PC-3 (cell line): ENCODE measurements at regions not wholly inside any gene's neighbourhood (a gene's known extent, or its start where the extent isn't known, plus 50 kb on each side); places are given as distances from the start of the nearest gene placed in this dataset.

Source experiments
- EZH2 ChIP-seq: fragments of 300-600 bp; sonication (generic); IDR thresholded peaks from one replicate; pipeline ENCODE4 v1.6.1; 2017; ENCODE audit warnings: antibody characterized with exemption, mild to moderate bottlenecking, low read length; ENCODE audit not compliant: unreplicated experiment
- EZH2phosphoT487 ChIP-seq: fragments of 300-600 bp; sonication (generic); IDR thresholded peaks from 2 replicates; pipeline ENCODE4 v1.6.1; 2018; ENCODE audit warnings: mild to moderate bottlenecking, antibody characterized with exemption, low read length, borderline replicate concordance
- TF ChIP-seq, protein P1 (sequence below): fragments of 300-600 bp; sonication (generic); conservative IDR thresholded peaks from 2 replicates; pipeline ENCODE4 v1.5.1; 2017; ENCODE audit warnings: antibody characterized with exemption, low read depth, mild to moderate bottlenecking, low read length

- TF ChIP-seq, protein P1, sequence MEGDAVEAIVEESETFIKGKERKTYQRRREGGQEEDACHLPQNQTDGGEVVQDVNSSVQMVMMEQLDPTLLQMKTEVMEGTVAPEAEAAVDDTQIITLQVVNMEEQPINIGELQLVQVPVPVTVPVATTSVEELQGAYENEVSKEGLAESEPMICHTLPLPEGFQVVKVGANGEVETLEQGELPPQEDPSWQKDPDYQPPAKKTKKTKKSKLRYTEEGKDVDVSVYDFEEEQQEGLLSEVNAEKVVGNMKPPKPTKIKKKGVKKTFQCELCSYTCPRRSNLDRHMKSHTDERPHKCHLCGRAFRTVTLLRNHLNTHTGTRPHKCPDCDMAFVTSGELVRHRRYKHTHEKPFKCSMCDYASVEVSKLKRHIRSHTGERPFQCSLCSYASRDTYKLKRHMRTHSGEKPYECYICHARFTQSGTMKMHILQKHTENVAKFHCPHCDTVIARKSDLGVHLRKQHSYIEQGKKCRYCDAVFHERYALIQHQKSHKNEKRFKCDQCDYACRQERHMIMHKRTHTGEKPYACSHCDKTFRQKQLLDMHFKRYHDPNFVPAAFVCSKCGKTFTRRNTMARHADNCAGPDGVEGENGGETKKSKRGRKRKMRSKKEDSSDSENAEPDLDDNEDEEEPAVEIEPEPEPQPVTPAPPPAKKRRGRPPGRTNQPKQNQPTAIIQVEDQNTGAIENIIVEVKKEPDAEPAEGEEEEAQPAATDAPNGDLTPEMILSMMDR, result no peak
- TF ChIP-seq EZH2, result no peak
- TF ChIP-seq EZH2phosphoT487, result no peak
These were observed 204.4 kb downstream of the CXCL12 start for GRCh38 chr10:44180321-44181168.
